Cerebellar cortex (tissue), 1 donor: ENCODE measurements at regions not wholly inside any gene's neighbourhood (a gene's known extent, or its start where the extent isn't known, plus 50 kb on each side); places are given as distances from the start of the nearest gene placed in this dataset.

Experiments used
- DNase-seq: peaks from one replicate; pipeline ENCODE4 v3.0.0-alpha.2; 2015; ENCODE audit warnings: low spot score

- DNase-seq = no peak
These were observed 383.8 kb downstream of the SNAPC1 start for GRCh38 chr14:62146030-62146429.

DNA sequence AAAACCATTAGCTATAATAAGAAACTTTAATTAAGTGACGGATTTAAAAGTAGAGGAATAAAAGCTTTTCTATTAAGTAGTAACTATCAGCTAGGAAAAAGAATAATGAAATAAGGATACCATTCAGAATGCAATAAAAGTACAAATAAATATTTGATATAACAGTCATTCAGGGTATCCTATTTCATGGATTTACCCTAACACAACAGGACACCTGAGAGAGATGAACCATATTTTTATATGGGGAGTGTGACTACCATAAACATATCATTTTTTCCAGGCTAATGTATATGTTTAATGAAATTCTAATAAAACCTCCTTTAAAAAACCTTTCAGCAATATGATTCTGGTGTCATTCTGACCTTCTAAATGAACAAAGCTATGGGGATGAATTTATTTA lies 393.8 kb downstream of the SNAPC1 start:
- no peak for DNase-seq

GRCh38 chr14:62158779-62159178 lies 396.6 kb downstream of the SNAPC1 start:
- DNase-seq = no peak

DNA sequence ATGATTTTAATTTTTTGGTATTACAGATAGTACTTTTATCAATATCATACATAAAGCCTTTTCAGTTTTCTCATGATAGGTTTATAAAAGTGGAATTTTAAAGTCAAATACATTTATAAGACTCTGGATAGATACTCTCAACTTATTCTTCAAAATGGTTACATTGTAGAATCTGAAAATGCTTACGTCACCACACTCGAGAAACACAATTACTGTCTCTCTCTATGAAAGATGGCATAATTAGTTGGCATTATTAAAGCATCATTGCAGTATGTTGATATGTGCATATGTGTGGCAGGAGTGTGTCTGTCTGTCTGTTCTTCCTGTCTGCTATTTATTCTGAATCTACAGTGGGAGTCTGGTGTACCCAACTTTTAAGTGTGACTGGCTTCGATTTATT lies 397.1 kb downstream of the SNAPC1 start:
- DNase-seq = no peak

DNA sequence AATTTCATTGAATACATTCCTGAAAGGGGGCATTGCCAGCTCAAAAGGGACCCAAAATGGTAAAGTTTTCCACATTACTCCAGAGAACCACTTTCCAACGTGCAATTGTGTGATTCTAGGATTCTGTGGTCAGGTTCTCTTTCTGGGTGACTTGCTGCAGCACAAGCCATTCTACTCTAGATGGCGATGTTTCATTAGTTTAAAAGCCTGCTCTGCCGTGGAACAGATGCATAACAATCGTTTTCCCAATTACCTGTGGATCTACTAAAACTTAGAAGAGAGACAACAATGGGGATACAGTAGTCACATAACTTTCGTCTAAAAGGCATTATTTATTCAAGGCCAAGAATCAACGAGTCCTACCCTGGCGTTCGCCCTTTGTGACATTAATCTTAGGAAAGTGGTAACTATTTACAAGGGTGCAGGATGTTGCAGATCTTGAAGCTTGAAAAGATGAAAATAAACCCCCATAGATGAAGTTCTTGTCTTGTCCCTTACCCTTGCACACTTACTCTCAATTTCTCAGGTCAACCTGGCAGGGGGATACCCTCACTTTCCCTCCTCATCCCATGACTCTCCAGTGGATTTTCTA lies 400.9 kb downstream of the SNAPC1 start:
- peak; percentile 59 for DNase-seq

- no peak for DNase-seq
These were observed 406.4 kb downstream of the SNAPC1 start for GRCh38 chr14:62168564-62169155.

- peak; percentile 58 for DNase-seq
These were observed 417.3 kb downstream of the SNAPC1 start for GRCh38 chr14:62179367-62180018.

DNA sequence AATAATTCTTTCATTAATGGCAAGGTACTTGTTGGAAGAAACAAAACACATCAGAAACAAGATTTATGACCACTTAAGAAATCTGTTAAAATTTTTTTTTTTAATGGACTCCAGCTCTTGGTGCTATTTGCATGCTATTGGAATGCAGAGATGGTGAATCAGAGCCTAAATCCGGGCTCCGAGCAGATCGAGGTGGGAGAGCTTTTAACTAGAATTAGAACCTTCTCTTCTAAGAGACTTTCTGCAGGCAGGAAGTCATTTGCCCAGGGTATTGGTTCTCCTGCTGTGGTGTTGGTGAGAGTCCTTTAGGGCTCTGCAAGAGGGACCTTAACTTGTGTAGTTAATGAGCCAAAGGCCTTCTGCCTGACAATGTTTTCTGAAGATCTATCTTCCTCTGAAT lies 419.4 kb downstream of the SNAPC1 start:
- DNase-seq = no peak

GRCh38 chr14:62185078-62185477 lies 422.9 kb downstream of the SNAPC1 start:
- no peak for DNase-seq

DNA sequence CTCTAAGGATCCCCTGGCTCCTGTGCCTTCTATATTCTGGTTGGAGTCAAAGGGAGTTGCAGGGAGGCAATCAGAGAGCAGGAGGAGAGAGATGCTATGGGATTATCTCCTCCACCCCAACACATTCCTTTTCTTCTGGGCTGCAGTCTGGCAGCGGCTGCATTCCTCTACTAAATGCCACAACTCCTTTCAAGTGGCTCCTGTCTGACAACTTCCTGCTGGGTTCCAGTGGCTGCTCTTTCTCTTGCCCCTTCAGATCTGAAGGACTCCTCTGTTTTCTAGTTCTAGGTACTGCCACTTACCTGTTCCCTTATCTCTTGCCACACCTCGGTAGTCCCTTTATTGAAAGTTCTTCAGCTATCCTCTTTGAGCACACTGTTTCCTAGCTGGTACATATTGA lies 425.0 kb downstream of the SNAPC1 start:
- no peak for DNase-seq

- no peak for DNase-seq
These were observed 427.5 kb downstream of the SNAPC1 start for GRCh38 chr14:62189698-62190097.

- DNase-seq = no peak
These were observed 444.2 kb downstream of the SNAPC1 start for GRCh38 chr14:62206456-62206855.

GRCh38 chr14:62209287-62209899 lies 447.2 kb downstream of the SNAPC1 start:
- no peak for DNase-seq

DNA sequence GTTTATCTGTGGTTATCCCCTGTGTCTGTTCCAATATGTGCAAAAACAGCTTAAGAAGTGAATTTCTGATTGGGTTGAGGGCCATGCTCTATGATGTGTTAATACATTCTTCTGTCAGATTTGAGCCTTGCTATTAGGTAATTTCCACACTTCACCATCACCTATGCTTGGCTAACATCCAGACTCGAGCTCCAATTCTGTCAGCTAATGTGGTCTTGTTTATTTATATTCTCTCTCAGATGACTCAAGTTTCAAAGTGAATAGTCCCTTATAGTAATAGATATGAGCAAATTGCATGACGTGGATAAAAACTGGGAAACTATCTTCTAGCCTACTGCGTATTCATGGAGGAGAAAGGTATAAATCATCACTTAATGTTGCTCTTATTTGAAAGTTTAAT lies 451.3 kb downstream of the SNAPC1 start:
- DNase-seq = no peak

- DNase-seq = no peak
These were observed 453.9 kb downstream of the SNAPC1 start for GRCh38 chr14:62216121-62216520.

- DNase-seq = no peak
These were observed 472.6 kb downstream of the SNAPC1 start for GRCh38 chr14:62234849-62235248.

DNA sequence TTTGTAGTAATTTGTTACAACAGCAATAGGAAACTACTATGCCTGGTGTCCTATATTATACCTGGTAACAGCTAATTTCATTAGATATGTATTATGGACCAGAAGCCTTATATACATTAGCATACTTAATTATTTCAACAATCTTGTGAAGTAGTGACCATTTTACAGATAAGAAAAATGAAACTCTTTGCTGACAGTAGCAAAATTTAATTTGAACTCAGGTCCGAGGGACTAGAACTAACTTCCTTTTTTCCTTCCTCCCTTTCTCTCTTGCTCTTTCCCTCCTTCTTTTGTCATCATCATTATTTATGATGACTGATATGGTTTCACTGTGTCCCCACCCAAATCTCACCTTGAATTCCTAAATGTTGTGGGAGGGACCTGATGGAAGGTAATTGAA lies 482.0 kb downstream of the SNAPC1 start:
- no peak for DNase-seq

DNA sequence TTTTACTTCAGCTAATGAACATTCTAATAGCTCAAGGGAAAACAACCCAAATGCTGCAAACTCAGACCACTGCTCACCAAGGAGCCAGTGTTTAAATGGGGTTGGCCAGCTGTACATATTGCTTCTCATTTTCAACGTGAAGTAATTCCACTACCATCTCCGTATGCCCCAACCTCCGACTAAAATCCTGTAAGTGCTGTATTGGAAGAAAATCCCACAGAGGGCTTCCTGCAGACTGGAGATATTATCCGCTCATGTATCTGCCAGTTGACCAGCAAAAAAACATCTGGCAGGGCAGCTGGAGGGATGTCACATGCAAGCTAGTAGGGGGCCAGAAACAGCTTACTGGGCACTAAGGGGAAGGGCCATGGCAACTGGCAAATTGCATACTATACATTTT lies 485.0 kb downstream of the SNAPC1 start:
- no peak for DNase-seq

DNA sequence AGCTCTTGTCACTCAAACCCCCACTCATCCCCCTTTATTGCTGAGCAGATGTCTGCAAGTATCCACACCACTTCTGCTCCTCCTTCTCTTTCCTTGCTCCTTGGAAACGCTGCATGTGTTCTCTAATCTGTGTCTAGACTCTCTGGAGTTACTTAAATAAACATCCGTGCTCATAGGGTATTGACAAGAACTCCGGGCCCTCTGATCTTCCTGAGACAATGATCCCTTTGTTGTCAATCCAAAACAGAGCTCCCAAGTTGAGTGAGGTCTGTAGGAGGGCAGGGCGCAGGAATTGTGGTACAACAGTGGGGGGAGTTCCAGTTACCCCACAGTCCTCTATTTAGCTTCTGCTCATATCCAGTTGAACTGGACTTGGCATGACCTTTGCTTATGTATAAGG lies 489.0 kb downstream of the SNAPC1 start:
- DNase-seq = no peak

DNA sequence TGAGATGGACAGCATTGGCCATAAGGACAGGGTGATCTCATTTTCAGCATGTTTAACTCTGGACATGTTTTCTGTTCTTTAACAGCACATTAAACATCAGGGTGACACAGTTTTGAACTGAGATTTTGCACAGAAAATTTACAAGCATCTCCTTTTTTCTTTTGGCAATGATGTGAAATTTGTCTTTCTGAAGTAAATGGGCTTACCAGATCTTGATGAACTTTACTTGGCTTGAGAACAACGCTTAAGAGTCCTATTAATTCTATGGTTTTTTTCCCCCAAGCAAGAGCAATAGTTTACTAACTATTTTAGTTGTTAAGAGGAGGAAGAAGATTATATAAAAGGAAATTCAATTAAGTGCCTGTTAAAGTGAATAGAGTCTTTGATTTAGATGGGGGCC lies 491.0 kb downstream of the SNAPC1 start:
- DNase-seq = no peak

DNA sequence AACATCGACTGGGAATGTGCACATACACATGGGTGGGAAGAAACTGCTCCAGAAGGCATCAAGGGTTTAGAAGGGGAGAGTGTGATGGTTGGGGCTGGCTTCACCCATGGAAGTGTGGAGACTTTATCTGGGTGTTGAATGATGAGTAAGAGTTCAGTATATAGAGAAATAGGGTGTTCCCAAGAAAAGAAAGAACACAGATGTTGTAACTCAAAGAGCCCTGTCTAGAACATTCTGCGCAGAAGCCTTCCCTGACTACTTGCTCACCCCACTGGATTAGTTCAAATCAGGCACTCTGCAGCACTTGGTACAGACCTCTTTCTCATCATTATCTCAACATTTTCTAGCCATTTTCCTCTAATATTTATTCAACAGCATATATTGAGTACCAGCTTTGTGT lies 491.7 kb downstream of the SNAPC1 start:
- DNase-seq = no peak

DNA sequence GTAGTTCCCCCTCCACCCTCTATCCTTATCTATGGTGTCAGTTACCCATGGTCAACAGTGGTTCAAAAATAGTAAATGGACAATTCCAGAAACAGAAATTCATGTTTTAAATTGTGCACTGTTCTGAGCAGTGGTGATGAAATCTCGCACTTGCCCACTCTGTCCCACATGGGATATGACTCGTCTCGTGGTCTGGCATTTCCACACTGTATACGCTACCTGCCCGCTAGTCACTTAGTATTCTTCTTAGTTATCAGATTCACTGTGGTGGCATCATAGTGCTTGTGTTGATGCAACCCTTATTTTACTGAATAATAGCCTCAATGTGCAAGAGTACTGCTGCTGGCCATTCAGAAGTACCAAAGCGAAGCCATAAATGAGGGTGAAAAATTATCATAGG lies 507.0 kb downstream of the SNAPC1 start:
- DNase-seq = no peak

DNA sequence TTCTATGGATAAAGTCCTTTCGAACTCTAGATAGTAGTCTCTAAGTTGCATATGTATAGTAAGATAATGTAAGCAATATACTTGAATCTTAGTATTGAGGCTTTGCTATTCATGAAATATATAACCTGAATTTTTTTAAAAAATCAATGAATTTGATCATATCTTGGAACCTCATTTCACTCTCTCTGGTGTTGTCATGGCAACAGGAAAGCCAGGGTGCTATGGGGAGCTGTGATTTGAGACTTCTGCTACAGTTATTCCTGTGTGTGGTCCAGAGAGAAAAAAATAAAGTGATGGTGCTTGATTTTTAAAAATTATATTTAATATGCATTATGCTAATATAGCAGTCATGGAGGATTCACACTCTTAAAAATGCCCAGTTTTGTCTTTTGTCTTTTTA lies 508.0 kb downstream of the SNAPC1 start:
- no peak for DNase-seq
